HG03039 (cell line): ENCODE measurements at regions not wholly inside any gene's neighbourhood (a gene's known extent, or its start where the extent isn't known, plus 50 kb on each side); places are given as distances from the start of the nearest gene placed in this dataset.
"Not testable (repeated sequence)": the region's sequence is repeated elsewhere in the genome, so short reads cannot be mapped to it uniquely, and the experiment has no call there.

Experiments used
- ATAC-seq: cut with Tn5 transposase; IDR thresholded peaks from one replicate; pipeline ENCODE4 v1.9.1; 2021; ENCODE audit warnings: mild to moderate bottlenecking, moderate library complexity; ENCODE audit not compliant: unreplicated experiment

DNA sequence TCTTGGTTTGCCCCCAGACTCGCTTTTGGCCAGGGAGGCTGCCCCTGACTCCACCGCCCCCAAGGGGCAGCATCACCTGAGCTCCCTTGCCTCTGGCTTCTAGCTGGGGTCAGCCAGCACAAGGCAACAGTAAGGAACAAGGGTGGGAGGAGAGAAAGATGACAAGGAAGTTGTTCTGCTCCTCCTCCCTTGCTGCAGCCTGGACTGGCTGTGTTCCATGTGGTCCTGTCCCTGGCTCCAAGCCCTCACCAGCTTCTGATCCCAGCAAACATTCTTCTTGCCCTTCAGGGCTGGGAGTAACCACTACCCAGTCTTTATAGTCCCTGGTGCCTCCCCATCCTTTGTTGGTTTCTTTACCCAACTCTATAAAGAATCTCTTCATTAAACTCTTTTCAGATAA is 100.3 kb upstream of the SPIN1 start:
- no peak for ATAC-seq

- no peak for ATAC-seq
Measured at GRCh38 chr9:88280816-88281382, 107.3 kb upstream of the SPIN1 start.

DNA sequence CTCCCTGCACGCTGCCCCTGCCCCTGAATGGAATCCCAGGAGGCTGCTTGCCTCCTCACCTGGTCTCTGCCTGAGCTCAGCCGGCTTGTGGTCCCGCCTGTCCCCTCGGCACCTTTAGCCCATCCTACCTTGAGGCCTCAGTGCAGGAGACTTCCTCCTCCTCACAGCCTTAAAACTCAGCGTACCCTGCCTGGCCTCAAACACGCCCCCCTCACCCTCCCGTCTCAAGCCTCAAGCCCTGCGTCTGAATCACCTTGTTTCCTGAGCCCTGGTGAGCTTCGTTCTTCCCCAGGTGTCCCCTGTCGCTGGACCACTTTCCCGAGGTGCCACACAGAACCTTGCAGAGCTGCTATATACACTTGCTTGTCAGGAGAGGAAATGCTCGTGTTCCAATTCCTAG is 110.2 kb upstream of the SPIN1 start:
- no peak for ATAC-seq

- ATAC-seq: no peak
Measured at GRCh38 chr9:88274078-88274477, 114.2 kb upstream of the SPIN1 start.

DNA sequence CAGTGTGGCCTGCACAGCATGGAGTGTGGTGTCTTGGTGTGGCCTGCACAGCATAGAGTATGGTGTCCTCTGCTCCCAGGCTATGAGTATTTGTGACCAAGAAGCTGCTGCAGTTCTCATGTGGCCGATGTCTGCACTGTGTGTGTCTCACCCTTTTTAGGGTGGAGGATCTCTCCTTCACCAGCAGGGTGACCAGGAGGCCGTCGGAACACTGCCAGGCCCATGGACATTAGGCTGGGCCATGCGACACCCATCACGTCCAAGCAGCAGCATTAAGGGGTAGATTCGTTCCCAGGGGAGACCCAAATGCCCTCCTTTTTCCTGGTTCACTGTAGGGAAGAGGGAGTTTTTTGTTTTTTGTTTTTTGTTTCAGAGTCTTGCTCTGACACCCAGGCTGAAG is 115.3 kb upstream of the SPIN1 start:
- ATAC-seq: no peak

- no peak for ATAC-seq
Measured at GRCh38 chr9:88270413-88270812, 117.8 kb upstream of the SPIN1 start.

GRCh38 chr9:88268886-88269285 is 119.4 kb upstream of the SPIN1 start:
- ATAC-seq: no peak

- no peak for ATAC-seq
Measured at GRCh38 chr9:88267283-88267682, 121.0 kb upstream of the SPIN1 start.

- ATAC-seq: no peak
Measured at GRCh38 chr9:88266416-88266815, 121.8 kb upstream of the SPIN1 start.

- no peak for ATAC-seq
Measured at GRCh38 chr9:88259001-88259400, 120.7 kb upstream of the SPATA31C2 start.

- no peak for ATAC-seq
Measured at GRCh38 chr9:88258601-88259000, 120.3 kb upstream of the SPATA31C2 start.

- ATAC-seq: no peak
Measured at GRCh38 chr9:88258024-88258423, 119.7 kb upstream of the SPATA31C2 start.

GRCh38 chr9:88256216-88256615 is 117.9 kb upstream of the SPATA31C2 start:
- no peak for ATAC-seq

GRCh38 chr9:88255806-88256205 is 117.5 kb upstream of the SPATA31C2 start:
- ATAC-seq: not testable (repeated sequence)

DNA sequence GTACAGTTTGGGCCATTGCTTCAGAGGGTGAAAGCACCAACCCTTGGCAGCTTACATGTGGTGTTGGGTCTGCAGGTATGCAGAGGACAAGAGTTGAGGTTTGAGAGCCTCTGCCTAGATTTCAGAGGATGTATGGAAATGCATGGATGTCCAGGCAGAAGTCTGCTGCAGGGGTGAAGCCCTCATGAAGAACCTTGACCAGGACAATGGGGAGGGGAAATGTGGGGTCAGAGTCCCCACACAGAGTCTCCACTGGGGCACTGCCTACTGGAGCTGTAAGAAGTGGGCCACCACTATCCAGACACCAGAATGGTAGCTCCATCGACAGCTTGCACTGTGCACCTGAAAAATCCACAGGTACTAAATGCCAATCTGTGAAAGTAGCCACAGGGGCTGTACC is 113.6 kb upstream of the SPATA31C2 start:
- ATAC-seq: no peak

DNA sequence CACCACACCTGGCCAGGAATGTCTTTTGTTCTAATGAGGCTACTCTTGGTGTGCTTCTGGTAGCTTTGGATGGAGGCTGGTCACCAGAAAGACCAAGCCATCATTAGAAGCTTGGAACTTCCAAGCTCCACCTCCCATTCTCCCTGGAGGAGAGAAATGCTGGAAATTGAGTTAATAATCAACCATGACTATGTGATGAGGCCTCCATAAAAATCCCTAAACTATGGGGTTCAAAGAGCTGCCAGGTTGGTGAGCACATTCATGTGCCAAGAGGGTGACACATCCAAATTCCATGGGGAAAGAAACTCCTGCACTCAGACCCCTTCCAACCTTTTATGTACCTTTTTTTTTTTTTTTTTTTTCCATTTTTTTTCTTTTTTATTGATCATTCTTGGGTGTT is 105.5 kb upstream of the SPATA31C2 start:
- ATAC-seq: no peak

DNA sequence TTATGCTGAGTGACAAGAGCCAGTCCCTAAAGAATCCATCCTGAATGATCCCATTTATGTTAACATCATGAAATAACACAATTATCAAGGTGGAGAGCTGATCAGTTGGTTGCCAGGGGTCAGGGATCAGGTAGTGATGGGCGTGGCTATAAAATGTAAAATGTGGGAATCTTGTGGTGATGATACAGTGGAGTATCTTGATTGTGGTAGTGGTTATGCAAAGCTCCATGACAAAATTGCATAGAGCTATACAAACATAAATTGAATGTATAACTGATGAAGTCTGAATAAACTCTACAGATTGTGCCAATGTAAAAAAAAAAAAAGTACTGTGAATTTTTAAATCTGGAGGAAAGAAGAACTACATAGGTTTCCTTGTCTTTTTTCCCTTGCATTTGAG is 104.6 kb upstream of the SPATA31C2 start:
- ATAC-seq: no peak

DNA sequence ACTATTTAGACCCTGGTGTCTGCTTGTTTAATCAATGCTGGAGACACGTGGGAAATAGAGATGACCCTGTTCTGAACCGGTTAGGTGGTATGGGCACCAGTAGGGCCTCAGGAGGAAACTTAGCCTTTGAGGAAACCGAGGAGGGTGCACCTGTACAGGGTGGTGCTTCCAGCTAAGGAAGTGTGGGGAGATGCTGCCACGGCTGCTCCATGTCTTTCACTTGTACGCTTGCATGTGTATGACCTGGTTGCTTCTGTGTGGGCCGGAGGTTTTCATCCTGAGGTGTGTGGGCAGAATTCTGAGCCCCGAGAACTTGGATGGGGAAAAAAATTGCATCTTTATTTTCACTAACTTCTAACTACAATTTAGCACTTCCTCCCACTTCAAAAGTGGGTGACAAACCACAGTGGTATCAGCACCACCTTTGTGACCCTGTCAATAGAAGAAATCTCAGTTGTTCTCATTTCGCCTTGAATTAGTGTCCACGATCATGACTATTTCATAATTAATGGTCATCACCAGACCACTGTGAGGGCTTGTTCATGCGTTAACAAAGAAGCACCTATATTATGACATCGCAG is 99.8 kb upstream of the SPATA31C2 start:
- no peak for ATAC-seq

GRCh38 chr9:88237479-88237961 is 99.2 kb upstream of the SPATA31C2 start:
- ATAC-seq: no peak

- no peak for ATAC-seq
Measured at GRCh38 chr9:88236511-88237478, 98.5 kb upstream of the SPATA31C2 start.

DNA sequence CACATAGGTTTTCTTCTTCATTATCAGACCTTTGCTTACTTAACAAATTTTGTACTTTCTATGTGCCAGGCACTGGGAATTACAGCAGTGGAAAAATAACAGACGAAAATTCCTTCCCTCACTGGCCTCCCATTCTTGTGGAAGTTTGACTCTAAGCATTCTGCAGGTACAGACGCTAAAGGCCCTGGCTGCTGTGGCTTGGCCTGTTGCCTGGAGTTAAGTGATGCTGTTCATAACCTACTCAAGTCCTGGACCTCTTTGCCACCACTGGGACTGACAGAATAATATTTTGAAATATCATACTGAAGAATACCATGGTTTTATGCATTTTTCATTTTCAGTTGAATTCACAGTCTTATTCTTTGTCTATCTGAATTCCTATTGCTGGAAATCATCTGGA is 97.3 kb upstream of the SPATA31C2 start:
- ATAC-seq: no peak

GRCh38 chr9:88234114-88234513 is 95.8 kb upstream of the SPATA31C2 start:
- no peak for ATAC-seq
